NCI-H128 (cell line): ENCODE measurements at regions not wholly inside any gene's neighbourhood (a gene's known extent, or its start where the extent isn't known, plus 50 kb on each side); places are given as distances from the start of the nearest gene placed in this dataset.
"Not testable (repeated sequence)": the region's sequence is repeated elsewhere in the genome, so short reads cannot be mapped to it uniquely, and the experiment has no call there.

Experiments used
- DNase-seq: peaks from one replicate; lab custom pipeline; 2025; ENCODE audit not compliant: unreplicated experiment; lab: John Stamatoyannopoulos, UW

DNA sequence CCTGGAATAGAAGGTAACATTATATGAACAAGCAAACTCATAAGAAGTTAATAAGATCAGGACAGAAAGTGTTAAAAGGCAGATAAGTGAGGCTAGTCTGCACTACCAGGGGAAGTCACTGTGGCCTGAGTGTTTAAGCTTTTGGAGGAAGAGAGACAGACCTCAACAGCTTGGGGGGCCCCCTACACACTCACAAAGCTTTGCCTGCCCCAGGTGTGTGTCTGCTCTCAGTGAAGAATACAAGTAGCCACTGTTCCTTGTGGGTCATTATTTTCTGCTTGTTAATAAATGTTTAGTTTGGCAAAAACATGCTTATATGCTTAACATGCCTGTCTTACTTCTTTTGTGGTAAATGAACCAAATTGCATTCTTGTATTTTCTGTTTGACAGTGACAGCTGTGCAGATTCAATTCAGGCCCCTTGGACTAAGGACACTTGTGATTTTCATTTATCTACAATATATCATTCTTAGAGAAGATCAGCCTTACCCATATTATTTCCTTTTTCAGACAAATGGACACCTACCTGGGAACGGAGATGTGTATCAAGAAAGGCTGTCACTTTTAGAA lies 50.7 kb upstream of the C12orf71 start:
- no peak for DNase-seq

DNA sequence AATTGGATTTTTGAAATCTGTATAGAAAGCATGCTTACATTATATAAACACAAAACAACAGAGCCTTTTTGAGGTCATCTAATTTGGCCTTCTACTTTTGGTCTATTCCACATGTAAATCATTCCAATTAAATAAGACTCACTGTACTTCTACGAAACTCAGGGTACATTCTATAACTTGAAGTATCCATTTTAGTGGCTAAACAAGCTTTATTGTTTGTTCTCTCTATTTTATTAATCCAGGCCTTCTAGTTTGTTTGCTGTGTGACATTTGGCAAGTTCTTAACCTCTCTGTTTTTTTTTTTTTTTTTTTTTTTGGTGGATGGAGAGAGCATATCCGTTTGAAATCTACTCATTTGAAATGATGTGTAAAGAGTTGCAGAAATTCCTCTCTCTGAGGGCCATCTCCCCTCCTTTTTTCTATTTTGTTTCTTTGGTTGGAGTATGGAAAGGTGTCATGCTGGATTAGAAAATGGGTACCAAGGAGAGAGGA lies 58.1 kb upstream of the C12orf71 start:
- DNase-seq = no peak

DNA sequence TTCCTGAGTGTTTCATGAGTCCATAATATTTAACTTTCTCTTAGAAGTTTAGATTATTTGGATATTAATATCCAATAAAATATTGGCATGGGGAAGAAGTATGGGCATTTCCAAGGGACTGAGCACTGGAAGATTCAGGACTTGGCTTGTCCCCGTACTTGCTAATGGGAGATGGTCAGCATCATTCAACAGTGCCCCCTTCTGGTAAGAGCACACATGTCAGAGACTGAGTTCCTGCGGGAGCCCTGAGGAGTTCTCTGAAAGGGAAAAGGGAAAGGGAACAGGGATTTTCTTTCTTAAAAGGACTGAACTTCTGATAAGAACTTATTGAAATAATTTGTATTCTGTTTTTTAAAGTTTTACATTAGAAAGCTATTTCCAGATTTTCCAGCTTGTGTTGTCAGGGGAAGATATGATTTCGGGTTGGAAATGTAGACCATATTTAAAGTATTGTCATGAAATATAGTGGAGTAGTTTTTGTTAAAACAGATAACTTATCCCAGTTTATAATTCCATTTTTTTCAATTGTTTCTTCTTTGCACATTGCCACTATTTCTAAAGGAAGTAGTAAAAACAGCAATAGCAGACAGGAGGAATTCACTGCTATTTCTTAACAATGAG lies 59.8 kb upstream of the C12orf71 start:
- peak; percentile 63 for DNase-seq

DNA sequence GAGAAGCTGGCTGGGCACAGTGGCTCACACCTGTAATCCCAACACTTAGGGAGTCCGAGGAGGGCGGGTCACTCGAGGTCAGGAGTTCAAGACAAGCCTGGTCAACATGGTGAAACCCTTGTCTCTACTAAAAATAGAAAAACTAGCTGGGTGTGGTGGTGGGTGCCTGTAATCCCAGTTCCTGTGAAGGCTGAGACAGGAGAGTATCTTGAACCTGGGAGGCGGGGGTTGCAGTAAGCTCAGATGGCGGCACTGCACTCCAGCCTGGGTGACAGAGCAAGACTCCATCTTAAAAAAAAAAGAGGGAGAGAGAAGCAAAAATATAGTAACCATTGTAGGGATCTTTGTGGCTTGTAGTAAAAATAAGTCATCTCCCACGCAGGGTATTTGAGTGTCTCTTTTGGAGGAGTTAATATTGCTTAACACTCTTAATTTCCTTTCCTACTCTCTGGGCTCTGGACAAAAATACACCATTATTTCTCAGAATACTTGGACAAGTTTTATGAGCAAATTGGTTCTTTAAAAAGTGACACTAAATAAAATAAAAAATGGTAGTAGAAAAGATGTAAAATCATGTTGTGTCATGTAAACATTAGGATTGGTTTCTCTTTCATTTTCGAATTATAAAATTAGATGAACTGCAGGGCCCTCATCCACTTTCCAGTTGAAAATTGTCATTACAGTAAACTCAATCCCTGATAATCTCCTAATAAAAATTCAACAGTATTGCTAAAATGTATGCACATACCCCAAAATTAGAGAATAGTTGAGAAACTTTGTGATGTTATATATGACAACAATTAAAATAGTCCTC lies 61.1 kb upstream of the C12orf71 start:
- no peak for DNase-seq

DNA sequence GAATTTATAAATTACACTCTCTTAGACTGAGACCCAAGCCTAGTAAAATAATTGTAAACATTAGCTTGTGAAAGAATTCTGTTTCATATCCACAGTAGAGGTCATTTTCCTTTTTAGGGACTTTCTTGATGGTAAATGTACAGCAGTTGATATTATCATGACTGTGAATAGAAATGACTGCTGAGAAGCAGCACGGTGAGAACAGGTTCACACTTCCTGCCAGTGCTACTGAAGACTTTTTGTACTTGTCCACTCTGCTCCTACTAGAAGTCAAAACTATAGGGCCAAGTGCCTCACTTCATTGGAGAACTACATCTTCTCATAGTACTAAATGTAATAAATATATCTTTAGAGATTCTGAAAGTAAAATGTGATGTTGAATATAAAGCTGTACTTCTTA lies 63.3 kb upstream of the C12orf71 start:
- DNase-seq = not testable (repeated sequence)

DNA sequence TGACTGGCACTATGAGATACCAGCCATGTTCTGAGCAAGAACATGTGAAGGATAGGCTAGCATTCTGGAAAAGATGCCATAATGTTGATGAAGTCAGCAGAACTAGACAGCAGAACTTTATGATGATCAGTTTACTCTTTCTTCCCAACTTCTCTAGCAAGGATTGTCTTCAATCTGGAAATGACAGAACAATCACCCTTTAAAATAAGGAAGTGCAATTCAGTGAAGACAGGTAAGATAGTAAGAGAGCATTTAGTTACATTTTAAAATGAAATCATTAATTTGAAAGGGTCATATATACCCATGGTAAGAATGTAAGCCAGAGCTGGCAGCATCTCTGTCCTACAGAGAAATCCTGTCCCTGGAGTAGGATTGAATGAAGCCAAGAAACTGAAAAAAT lies 66.0 kb upstream of the C12orf71 start:
- DNase-seq = no peak

DNA sequence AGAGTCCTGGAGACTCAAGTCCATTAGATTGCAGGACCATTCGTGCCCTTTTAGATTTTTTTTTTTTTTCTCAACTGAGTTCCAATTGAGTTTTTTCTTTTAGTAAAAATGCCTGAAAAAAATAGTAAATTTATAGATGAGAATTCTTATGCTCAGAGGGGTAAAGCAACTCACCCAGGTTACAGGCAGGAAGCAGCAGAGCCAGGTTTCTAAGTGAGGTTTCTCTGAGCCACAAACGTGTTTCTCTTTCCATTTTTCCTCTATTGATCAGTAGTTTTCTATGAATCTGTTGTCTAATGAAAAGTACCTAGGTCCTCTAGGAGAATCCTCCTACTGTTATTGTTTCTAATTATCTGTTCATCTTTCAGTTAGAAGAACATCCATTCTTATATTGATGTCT lies 66.4 kb upstream of the C12orf71 start:
- no peak for DNase-seq

DNA sequence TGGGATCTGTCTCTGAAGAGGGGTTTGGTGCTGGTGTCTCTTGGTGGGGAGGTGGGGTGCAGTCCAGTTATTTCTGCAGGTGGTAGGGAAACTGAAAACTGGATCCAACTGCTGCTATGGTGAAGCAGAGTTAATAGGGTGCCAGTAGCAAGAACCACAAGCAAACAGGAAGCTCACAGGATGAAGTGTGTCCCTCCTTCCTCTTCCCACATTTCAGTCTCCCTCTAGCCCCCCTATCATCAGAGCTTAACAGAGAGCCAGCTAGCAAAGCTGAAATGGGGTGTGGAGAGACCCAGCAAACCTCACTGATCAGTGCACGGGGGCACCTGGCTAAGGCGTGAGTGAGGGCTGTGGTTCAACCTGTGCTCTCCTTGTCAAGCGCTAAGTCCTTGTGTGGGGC lies 69.1 kb upstream of the C12orf71 start:
- DNase-seq = no peak

DNA sequence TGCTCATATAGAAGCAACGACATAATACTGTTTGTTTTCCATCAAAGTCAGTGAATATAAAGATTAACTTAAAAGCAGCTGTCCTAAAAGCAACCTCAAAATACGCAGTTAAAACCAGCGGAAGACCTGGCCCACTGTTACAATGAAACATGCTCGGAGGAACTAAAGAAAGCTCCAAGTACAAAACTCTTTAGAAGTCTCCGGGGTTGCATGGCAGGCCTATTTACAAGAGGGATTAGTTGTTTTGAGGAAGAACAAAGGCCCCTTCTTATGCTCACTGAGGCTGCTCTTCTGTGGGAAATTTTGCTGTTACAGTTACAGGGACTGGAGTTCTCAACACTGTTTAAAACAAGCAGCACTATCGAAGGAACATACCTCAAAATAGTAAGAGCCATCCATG lies 75.9 kb upstream of the C12orf71 start:
- no peak for DNase-seq

DNA sequence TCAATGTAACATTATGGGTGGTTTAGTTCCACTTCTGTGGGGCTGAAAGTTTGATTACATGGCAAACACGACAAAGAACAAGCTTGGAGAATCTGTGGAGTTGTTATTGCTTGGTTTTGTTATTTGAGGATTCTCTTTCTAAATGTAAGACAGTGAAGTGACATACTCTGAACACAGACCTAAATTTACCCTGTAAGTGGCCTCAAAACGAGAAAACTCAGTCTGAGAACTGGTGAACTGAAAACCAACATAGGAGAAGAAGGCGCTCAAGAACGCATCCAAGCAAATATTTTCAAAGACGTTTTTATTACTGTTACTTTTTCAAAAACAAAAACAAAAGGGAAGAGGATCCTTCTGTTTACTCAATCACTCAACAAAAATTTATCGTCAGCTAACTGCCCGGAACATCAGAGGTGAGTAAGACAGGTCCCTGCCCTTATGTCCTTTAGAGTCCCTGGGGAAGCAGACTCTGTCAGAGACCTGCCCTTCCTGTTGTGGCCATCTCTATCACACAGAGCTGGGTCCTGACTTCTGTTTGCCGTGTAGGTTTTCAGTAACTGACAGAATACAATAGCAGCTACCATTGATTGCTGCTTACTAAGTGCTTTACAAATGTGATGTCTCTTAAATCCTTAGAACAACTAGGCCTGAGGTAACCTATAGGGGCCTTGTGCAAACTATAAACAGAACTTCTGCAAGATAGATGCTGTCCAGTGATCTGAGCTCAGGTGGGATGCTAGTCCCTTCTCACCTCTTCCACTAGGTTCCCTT lies 79.3 kb upstream of the C12orf71 start:
- no peak for DNase-seq

DNA sequence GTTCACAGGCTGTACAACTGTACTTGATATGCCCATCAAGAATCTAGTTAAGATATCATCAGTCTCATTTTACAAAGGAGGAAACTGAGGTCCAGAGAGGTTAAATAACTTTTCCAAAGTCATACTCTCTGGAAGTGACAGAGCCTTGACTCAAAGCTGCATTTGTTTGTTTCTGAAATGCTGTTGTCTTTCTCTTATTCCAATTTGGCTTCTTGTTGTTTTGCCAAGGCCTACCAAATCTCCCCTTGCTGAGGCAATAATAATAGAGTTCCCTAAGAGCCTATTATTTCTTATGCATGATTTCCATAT lies 79.8 kb upstream of the C12orf71 start:
- DNase-seq = no peak

DNA sequence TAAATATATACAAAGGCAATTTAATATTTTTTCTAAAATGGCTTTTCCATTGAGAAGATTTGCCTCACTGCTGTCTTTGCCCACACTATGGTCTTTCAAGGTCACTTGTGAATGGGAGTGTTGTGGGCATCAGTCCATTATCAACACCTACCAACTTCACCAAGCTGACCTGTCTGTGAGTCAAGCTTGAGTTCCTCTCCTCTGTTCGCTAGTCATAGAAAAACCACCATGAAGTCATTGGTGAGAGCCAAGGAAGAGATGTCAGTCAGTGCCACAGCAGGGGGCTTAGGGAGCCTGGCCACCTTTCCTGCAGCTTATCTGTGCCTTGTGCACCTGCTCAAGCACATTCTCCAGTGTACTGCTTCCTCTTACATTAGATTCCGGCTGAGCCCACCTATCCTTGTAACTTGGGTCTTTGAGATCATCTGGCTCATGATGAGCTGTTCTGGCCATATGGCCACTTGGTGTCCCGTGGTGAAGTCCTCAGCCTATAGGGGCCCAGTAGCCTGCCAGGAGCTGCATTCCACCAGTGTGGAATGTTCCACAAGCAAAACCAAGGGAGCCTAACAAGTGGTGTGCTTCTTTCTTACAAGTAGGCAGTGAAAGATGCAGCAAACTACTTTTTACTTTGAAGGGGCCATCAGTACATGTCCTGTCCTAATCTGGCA lies 80.8 kb upstream of the C12orf71 start:
- no peak for DNase-seq

DNA sequence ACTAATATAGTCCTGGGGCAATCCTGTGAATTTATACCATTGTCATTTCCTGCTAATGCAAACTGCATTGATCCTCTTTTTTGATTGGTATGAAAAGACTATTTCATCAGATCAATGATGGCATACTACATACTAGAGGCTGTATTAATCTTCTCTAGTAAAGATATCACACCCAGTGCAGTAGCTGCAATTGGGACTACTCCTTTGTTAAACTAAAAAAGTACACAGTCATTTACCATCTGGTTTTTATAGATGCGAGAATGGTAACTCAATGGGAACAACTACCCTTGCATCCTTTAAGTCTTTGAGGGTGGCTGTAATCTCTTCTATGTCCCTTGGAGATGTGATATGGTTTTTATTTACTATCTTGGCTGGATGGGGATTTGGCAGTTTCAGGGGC lies 80.2 kb upstream of the STK38L start:
- DNase-seq = no peak

DNA sequence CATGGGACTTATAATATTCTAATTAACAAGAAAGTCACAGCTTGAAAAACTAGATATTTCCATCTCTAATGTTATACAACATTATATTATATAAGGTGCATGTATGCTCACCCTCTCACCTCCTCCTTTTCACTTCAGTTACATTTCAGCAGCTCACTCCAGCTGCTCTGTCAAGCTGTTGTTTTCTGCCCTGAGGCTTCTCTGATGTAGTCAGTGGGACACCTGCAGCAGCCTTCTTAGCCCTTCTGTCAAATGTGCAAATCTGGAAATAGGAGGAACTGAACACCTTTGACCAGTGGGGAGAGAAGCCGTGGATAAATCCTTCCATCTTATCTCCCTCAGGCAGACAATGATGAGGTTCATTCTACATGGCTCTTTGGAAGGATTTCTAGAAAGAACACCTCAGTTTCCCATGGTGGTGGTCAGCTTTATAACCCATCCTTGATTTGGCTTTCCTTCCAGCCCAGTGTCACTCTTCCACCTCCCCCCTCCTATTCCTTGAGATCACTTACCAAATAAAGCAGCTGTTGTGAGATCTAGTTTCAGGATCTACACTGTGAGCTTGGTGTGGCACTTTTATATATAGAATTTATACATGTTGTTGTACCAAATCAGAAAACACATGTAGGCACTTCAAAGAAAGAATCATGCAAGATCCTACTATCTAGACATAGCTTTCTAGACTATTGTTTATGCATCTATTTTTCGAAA lies 79.6 kb upstream of the STK38L start:
- no peak for DNase-seq

DNA sequence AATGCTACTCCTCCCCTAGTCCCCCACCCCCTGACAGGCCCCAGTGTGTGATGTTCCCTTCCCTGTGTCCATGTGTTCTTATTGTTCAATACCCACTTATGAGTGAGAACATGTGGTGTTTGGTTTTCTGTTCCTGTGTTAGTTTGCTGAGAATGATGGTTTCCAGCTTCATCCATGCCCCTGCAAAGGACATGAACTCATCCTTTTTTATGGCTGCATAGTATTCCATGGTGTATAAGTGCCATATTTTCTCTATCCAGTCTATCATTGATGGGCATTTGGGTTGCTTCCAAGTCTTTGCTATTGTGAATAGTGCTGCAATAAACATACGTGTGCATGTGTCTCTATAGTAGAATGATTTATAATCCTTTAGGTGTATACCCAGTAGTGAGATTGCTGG lies 78.1 kb upstream of the STK38L start:
- DNase-seq = not testable (repeated sequence)

DNA sequence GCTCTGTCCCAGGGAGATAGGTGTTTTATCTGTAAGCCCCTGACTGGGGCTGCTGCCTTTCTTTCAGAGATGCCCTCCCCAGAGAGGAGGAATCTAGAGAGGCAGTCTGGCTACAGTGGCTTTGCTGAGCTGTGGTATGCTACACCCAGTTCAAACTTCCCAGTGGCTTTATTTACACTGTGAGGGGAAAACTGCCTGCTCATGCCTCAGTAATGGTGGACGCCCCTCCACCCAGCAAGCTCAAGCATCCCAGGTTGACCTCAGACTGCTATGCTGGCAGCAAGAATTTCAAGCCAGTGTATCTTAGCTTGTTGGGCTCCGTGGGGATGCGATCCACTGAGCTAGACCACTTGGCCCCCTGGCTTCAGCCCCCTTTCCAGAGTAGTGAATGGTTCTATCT lies 72.6 kb upstream of the STK38L start:
- not testable (repeated sequence) for DNase-seq

DNA sequence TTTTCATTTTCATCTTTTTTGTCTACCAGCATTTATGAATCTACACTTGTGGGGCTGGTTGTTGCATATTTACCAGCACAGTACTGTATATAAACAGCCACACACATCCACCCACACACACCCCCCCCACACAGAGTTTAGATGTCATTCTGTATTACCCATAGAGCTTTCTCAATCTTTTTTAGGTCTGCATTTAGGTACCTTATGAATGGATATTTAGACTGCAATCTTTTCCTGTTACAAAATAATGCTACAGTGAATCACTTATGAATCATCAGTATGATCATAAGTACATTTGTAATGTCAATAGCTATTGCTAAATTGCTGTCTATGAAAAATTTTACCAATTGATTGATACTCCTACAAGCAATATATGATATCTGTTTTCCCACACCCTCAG lies 67.3 kb upstream of the STK38L start:
- no peak for DNase-seq

DNA sequence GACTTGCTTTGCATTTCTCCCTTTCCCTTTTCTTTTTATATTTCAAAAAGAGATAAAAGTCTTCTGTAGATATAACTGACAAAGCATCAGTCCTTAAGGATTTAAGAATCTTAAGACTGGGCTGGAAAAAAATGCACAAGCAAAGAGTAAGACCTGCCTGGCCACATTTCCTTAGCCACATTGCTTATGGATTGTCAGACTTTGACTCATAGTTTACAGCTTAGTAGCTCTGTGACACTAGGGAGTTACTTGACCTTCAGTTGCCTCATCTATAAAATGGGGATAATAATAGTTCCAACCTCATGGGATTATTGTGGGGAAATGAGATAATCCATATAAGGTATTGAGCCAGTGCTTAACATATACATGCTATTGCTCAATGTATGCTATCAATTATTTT lies 66.4 kb upstream of the STK38L start:
- no peak for DNase-seq

DNA sequence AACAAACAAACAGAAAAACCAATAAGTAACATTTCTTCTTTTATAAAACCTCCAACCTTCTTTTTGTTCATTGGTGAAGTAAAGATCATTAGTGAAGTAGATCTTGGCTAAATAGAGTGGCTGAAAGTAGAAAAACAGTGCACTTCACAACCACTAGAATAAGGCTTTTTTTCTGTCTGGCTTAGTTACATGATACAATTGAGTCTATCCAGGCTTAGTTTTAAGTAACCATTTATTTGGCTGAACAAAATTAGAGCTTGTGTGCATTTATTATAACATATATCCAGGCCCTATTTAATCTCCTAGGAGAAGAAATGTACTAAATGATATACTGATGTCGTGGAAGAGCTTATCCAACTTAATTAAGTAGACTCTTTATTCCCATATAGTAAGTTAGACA lies 65.8 kb upstream of the STK38L start:
- no peak for DNase-seq

DNA sequence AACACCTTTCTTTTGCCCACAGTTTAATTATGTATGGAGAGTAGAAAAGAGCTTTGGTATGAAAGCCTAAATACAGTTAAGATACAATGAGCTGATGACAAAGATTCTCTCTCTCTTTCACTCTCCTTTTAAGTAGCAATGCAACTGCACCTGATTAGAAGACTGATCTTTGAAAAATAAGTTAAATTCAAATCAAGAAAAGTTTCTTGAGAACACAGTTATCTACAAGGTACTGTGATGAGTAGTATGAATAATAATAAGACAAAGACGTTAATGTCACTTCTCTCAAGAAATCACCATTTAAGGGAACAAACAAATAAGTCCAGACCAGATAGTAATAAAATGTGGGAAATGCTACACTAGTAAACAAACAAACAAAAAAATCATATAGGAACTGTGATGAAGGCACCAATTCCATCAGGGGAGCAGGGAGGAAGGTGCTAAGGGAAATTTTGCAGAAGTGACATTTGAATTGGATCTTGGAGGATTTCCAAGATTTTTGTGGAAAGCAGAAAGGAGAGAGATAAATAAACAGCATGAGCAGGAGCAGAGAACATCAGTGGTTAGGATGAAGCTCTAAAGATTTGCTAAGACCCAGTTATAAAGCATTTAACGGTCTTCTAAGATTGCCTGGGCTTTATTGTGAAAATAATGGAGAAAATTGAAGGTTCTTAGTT lies 65.2 kb upstream of the STK38L start:
- no peak for DNase-seq
